Kidney (tissue), 13 donors: ENCODE measurements at regions not wholly inside any gene's neighbourhood (a gene's known extent, or its start where the extent isn't known, plus 50 kb on each side); places are given as distances from the start of the nearest gene placed in this dataset.

Source experiments
- DNase-seq, 5 donors: peaks; one replicate each; pipeline ENCODE4 v3.0.0-alpha.2; 2013 to 2020
- FAIRE-seq: peaks from 2 replicates; lab custom pipeline; 2012; peaks lifted over from hg19 to GRCh38; lab: Jason Lieb, UNC
- H3K27ac ChIP-seq, 2 donors: one replicate each; pipeline ENCODE4 v1.7.0; 2013; ENCODE audit warnings: low read depth in 2 of 2, low read length in 2 of 2, inconsistent platforms in 1 of 2
- H3K27me3 ChIP-seq: one replicate; pipeline ENCODE4 v1.7.1; 2013; ENCODE audit warnings: low read length, inconsistent platforms; ENCODE audit not compliant: control insufficient read depth, insufficient read depth
- H3K36me3 ChIP-seq, 3 donors: one replicate each; pipeline versions ENCODE4 v1.7.0 to v1.7.1; 2013; ENCODE audit warnings: low read length in 3 of 3, control low read depth in 1 of 3, inconsistent platforms in 1 of 3; ENCODE audit not compliant: insufficient read depth in 3 of 3, control insufficient read depth in 2 of 3
- H3K4me1 ChIP-seq, 3 donors: one replicate each; pipeline versions ENCODE4 v1.7.0 to v1.7.1; 2013; ENCODE audit warnings: low read length in 3 of 3, inconsistent platforms in 1 of 3, low read depth in 1 of 3; ENCODE audit not compliant: control insufficient read depth in 2 of 3, insufficient read depth in 2 of 3
- H3K4me3 ChIP-seq, 3 donors: one replicate each; pipeline versions ENCODE4 v1.7.0 to v1.8.1; 2013; ENCODE audit warnings: low read length in 3 of 3, control low read depth in 1 of 3, inconsistent platforms in 1 of 3
- H3K9ac ChIP-seq, 3 donors: one replicate each; pipeline versions ENCODE4 v1.7.0 to v1.7.1; 2013; ENCODE audit warnings: low read length in 3 of 3, control low read depth in 1 of 3, inconsistent platforms in 1 of 3
- H3K9me3 ChIP-seq, 3 donors: one replicate each; pipeline versions ENCODE4 v1.7.0 to v1.7.1; 2013; ENCODE audit warnings: low read length in 3 of 3, control low read depth in 1 of 3, inconsistent platforms in 1 of 3; ENCODE audit not compliant: control insufficient read depth in 2 of 3, insufficient read depth in 1 of 3
- intact Hi-C: fragments of 100-400 bp; cut with DNase I; formaldehyde crosslinking; loops from one replicate; pipeline ENCODE4 v1.11.1; 2022
- TF ChIP-seq, protein P1 (sequence below): IDR thresholded peaks from 3 replicates; pipeline ENCODE4 v1.5.1; 2012; ENCODE audit warnings: mild to moderate bottlenecking, moderate library complexity, borderline replicate concordance; ENCODE audit not compliant: insufficient read depth; ENCODE audit errors: extremely low read depth
- donor health status: control.
- donor health status: control.
- donor health status: control.
- donor health status: control.
- donor health status: control.
- donor health status: DM: yes; HTN: yes; CAD: no.
- donor health status: Normal renal cell carcinoma (clear cell type).

DNA sequence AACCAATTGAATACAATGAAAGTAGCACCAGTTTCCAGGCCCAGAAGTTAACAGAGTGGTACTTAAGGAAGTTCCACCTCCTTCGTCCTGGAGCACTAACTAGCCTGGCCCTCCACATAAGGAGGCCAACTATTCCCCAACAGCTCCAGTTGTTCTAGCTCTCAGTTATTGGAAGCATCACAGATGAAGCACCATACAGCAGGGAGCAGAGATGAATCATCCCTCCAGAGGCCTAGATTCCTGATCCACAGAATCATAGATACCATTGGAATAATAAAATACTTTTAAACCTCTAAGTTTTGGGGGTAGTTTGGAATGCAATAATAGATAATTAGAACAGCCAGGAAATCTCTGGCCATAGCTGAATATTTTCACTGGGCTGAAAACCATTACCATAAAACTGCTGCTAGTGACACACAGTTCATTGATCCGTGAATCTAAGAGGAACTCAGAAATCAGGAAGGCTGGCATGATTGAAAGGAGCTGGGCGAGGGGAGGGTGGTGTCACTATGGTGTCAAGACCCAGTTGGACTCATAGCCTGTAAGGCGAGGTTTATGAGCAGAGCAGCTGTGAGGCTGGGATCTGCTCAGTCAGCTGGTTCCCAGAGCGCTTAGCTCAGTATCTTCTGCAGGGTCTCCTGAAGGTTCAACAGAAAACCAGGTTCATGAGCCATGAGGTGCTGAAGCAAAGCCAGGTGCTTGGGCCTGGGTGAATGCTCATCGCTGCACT is 371.4 kb upstream of the TMTC1 start:
- H3K36me3 ChIP-seq = no peaks in the 10 kb centered on the region
- H3K9ac ChIP-seq = no peak overlapping the region
- H3K27me3 ChIP-seq = no peaks in the 10 kb centered on the region
- no peak overlapping the region for H3K4me3 ChIP-seq
- FAIRE-seq = no peak
- no peak overlapping the region for H3K27ac ChIP-seq
- no peaks in the 10 kb centered on the region for H3K4me1 ChIP-seq
- intact Hi-C loops = no loop called here
- TF ChIP-seq, protein P1, sequence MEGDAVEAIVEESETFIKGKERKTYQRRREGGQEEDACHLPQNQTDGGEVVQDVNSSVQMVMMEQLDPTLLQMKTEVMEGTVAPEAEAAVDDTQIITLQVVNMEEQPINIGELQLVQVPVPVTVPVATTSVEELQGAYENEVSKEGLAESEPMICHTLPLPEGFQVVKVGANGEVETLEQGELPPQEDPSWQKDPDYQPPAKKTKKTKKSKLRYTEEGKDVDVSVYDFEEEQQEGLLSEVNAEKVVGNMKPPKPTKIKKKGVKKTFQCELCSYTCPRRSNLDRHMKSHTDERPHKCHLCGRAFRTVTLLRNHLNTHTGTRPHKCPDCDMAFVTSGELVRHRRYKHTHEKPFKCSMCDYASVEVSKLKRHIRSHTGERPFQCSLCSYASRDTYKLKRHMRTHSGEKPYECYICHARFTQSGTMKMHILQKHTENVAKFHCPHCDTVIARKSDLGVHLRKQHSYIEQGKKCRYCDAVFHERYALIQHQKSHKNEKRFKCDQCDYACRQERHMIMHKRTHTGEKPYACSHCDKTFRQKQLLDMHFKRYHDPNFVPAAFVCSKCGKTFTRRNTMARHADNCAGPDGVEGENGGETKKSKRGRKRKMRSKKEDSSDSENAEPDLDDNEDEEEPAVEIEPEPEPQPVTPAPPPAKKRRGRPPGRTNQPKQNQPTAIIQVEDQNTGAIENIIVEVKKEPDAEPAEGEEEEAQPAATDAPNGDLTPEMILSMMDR = no peak
- H3K9me3 ChIP-seq = peaks cover 0 to 8% (median 0%) of the 10 kb centered on the region in 3 donors
- no peak for DNase-seq

DNA sequence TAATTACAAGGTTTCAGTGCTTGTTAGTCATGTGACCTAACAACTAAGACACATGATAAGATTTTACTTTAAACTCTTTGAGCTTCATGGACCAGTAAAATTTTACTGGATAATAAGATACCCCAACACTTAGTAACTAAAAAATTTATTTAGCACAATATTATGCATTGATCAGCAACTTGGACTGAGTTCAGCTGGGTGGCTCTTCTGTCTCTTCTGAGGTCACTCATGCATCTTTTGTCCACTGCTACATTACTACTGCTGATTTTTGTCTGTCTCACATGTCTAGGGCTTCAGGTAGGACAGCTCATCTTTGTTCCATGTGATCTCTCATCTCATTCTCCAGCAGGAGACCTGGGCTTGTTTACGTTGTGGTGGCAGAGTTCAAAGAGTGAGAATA is 370.2 kb upstream of the TMTC1 start:
- Histone ChIP-seq H3K4me3 (no peak overlapping the region), H3K36me3 (no peaks in the 10 kb centered on the region), H3K9me3 (peaks cover 0 to 8% (median 0%) of the 10 kb centered on the region in 3 donors), H3K27ac (no peak overlapping the region), H3K4me1 (no peaks in the 10 kb centered on the region), H3K9ac (no peak overlapping the region), H3K27me3 (no peaks in the 10 kb centered on the region)
- DNase-seq (no peak), FAIRE-seq (no peak)
- intact Hi-C loops = no loop called here
- TF ChIP-seq, protein P1 = no peak

DNA sequence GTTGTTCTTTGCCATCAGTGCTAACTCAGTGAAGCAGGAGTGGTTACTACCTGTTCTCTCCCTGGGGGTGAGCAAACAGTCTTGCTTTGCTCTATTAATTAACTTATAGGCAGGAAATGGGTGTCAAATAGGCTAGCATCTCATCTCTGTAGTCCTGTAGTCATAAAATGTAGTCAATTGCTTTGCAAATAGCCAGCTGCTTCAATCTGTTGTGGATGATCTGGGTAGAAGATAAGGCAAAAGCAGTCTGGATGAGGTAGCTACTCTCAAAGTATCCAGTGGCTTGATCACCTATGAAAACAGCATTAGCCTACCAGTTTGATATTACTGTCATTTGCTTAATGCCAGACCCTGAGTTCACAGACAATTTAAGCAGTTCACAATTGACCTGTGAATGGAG is 369.0 kb upstream of the TMTC1 start:
- Histone ChIP-seq H3K9me3 (peaks cover 0 to 8% (median 0%) of the 10 kb centered on the region in 3 donors), H3K9ac (no peak overlapping the region), H3K36me3 (no peaks in the 10 kb centered on the region), H3K27me3 (no peaks in the 10 kb centered on the region), H3K27ac (no peak overlapping the region), H3K4me1 (no peaks in the 10 kb centered on the region), H3K4me3 (no peak overlapping the region)
- no peak for FAIRE-seq
- DNase-seq = no peak
- TF ChIP-seq, protein P1 = no peak
- intact Hi-C loops = no loop called here
